ENCODE measurements at regions not wholly inside any gene's neighbourhood (a gene's known extent, or its start where the extent isn't known, plus 50 kb on each side); places are given as distances from the start of the nearest gene placed in this dataset.

- TF ChIP-seq EZH2 (IDR thresholded peaks at IDR 0.05; ENCODE audit: low read length): no peak
- TF ChIP-seq, protein P1, sequence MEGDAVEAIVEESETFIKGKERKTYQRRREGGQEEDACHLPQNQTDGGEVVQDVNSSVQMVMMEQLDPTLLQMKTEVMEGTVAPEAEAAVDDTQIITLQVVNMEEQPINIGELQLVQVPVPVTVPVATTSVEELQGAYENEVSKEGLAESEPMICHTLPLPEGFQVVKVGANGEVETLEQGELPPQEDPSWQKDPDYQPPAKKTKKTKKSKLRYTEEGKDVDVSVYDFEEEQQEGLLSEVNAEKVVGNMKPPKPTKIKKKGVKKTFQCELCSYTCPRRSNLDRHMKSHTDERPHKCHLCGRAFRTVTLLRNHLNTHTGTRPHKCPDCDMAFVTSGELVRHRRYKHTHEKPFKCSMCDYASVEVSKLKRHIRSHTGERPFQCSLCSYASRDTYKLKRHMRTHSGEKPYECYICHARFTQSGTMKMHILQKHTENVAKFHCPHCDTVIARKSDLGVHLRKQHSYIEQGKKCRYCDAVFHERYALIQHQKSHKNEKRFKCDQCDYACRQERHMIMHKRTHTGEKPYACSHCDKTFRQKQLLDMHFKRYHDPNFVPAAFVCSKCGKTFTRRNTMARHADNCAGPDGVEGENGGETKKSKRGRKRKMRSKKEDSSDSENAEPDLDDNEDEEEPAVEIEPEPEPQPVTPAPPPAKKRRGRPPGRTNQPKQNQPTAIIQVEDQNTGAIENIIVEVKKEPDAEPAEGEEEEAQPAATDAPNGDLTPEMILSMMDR (optimal IDR thresholded peaks at IDR 0.05 in 1 of 3, IDR thresholded peaks at IDR 0.05 in 1 of 3, conservative IDR thresholded peaks at IDR 0.05 in 1 of 3; ENCODE audit: extremely low read depth in 1 of 3, insufficient read depth in 2 of 3, low read length in 3 of 3): no peak
- Histone ChIP-seq H3K4me3 (ENCODE audit: control insufficient read depth in 2 of 3, extremely low read depth in 1 of 3, insufficient read depth in 2 of 3, low read depth in 1 of 3, low read length in 3 of 3) (no peak overlapping the region), H3K9me3 (ENCODE audit: control insufficient read depth, low read depth, low read length) (peaks cover 2% of the 10 kb centered on the region), H3K4me2 (ENCODE audit: control insufficient read depth, extremely low read depth, insufficient read depth, low read depth, low read length) (no peak overlapping the region), H3K27ac (ENCODE audit: control insufficient read depth, insufficient read depth, low read length) (no peak overlapping the region), H2AFZ (ENCODE audit: control insufficient read depth, low read length) (no peak overlapping the region), H3K36me3 (ENCODE audit: control insufficient read depth in 2 of 2, extremely low read depth in 1 of 2, insufficient read depth in 2 of 2, low read length in 2 of 2) (no peaks in the 10 kb centered on the region), H3K9me1 (ENCODE audit: control insufficient read depth, extremely low read depth, insufficient read depth, low read length) (no peaks in the 10 kb centered on the region), H3K27me3 (ENCODE audit: control insufficient read depth, extremely low read depth, insufficient read depth, low read length) (no peaks in the 10 kb centered on the region), H4K20me1 (ENCODE audit: control insufficient read depth, extremely low read depth, insufficient read depth, low read length) (no peaks in the 10 kb centered on the region), H3K4me1 (ENCODE audit: control insufficient read depth, extremely low read depth, insufficient read depth, low read length) (no peaks in the 10 kb centered on the region), H3K9ac (ENCODE audit: control insufficient read depth, extremely low read depth, insufficient read depth, low read length) (no peak overlapping the region), H3K79me2 (ENCODE audit: control insufficient read depth, insufficient read depth, low read length) (no peaks in the 10 kb centered on the region)
- DNase-seq (ENCODE audit: low read depth, low spot score): no peak
- no peak for FAIRE-seq
- dilution Hi-C loops (cut with MboI; ENCODE audit: extremely low pct_ligation_motif_present, low sequenced_read_pairs): no loop called here
Measured at GRCh38 chr13:67725999-67726398, 495.9 kb upstream of the PCDH9 start.

DNA sequence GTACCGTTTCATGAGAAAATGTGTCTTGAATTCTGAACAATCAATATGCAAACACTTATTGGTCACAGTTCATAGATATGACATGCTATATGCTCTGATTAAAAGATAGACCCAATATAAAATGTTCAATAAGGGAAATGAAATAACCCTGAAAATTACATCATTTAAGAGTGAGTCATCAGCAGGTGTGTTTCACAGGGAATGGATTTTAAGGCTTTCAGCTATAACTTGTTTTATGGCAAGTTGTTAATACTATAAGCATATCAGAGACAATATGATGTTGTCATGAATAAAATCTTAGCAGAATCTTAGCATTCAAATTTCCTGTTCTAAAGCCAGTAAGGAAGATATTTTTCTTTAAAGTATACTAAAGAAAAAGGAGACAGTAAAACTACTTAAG is 483.4 kb upstream of the PCDH9 start:
- dilution Hi-C loops (cut with MboI; ENCODE audit: extremely low pct_ligation_motif_present, low sequenced_read_pairs): no loop called here
- Histone ChIP-seq H4K20me1 (ENCODE audit: control insufficient read depth, extremely low read depth, insufficient read depth, low read length) (no peaks in the 10 kb centered on the region), H3K27me3 (ENCODE audit: control insufficient read depth, extremely low read depth, insufficient read depth, low read length) (no peaks in the 10 kb centered on the region), H3K27ac (ENCODE audit: control insufficient read depth, insufficient read depth, low read length) (no peak overlapping the region), H3K79me2 (ENCODE audit: control insufficient read depth, insufficient read depth, low read length) (no peaks in the 10 kb centered on the region), H3K9me1 (ENCODE audit: control insufficient read depth, extremely low read depth, insufficient read depth, low read length) (no peaks in the 10 kb centered on the region), H3K9me3 (ENCODE audit: control insufficient read depth, low read depth, low read length) (no peaks in the 10 kb centered on the region), H3K4me2 (ENCODE audit: control insufficient read depth, extremely low read depth, insufficient read depth, low read depth, low read length) (no peak overlapping the region), H3K4me1 (ENCODE audit: control insufficient read depth, extremely low read depth, insufficient read depth, low read length) (no peaks in the 10 kb centered on the region), H3K4me3 (ENCODE audit: control insufficient read depth in 2 of 3, extremely low read depth in 1 of 3, insufficient read depth in 2 of 3, low read depth in 1 of 3, low read length in 3 of 3) (no peak overlapping the region), H3K9ac (ENCODE audit: control insufficient read depth, extremely low read depth, insufficient read depth, low read length) (no peak overlapping the region), H3K36me3 (ENCODE audit: control insufficient read depth in 2 of 2, extremely low read depth in 1 of 2, insufficient read depth in 2 of 2, low read length in 2 of 2) (no peaks in the 10 kb centered on the region), H2AFZ (ENCODE audit: control insufficient read depth, low read length) (no peak overlapping the region)
- DNase-seq (ENCODE audit: low read depth, low spot score) (no peak), FAIRE-seq (no peak)
- TF ChIP-seq, protein P1 (optimal IDR thresholded peaks at IDR 0.05 in 1 of 3, IDR thresholded peaks at IDR 0.05 in 1 of 3, conservative IDR thresholded peaks at IDR 0.05 in 1 of 3; ENCODE audit: extremely low read depth in 1 of 3, insufficient read depth in 2 of 3, low read length in 3 of 3): no peak
- no peak for TF ChIP-seq EZH2 (IDR thresholded peaks at IDR 0.05; ENCODE audit: low read length)

All from keratinocyte (primary cell).